ENCODE measurements at regions not wholly inside any gene's neighbourhood (a gene's known extent, or its start where the extent isn't known, plus 50 kb on each side); places are given as distances from the start of the nearest gene placed in this dataset.

DNA sequence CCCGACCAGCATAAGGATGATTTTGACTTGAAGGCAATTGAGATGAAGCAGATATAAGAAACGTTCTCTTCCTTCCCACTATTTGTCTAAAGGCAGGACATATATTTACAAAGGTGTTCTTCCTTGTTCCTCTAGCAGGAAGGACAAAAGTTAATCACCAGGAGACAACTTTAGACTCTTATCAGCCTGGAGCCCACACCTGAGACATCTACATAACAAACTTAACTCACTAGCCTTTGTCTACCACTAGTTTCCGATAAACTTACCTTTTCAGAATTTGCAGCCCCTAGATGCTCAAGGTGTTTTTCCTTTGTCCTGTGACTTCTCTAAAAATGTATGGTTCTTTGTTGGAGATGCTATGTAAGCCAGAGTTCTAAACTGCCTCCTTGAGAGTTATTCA is 1047.8 kb upstream of the NXPH2 start:
- DNase-seq (ENCODE audit: low read depth): no peak

DNA sequence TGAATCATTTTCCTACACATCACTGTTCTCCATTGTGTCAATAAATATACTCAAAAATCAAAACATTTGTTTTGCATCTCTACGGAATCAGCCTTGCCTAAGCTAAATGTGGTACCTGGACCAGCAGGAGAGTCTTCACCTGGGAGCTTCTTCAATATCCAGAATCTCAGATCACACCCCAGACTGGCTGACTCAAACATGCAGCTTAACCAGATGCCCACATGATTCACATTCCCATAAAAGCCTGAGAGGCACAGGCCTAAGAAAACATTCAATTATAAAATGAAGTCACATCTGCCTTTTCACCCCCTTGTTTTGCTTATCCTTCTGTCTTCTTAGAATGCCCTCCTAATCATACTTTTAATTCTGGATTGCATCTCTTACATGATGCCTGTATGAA is 1045.5 kb upstream of the NXPH2 start:
- no peak for DNase-seq (ENCODE audit: low read depth)

DNA sequence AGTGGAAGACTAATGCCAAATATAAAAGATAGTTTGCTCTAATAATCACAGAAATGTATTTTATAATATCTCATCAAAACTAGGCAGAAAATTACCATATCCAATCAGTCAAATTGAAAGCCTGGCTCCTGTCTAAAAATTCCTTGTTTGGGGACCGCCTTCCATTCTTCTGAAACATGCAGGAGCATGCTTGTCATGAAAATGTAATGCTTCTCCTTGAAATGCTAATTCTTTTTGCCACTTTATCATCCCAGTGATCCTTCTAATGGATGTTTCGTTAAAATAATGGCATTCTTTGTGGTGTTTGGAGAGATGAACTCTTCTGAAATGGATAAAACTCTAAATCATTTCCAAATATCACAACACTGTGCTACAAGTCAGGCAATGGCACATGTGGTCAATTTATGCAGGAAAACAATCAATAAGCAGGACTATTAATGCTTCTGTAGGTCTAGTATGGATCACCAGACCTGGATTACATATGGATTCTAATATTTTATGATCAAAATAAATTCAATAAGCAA is 1039.1 kb upstream of the NXPH2 start:
- no peak for DNase-seq (ENCODE audit: low read depth)

DNA sequence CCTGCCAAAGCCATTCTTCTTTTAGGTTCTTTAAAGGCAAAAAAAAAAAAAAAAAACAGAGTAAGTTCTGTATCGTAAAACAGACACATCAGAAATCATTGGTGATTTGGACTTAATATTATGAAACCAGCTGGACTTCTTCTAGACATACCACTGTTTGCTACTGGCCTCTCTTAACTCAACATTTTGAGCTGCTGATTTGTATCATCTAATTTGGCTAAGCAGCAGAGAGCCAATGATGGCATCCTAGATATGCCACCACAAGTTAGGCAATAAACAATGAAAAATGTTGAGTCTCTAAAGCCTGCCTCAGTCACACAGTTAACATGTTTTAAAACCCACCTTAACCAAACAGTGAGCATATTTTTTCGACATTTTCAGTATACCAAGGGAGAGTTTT is 1034.3 kb upstream of the NXPH2 start:
- no peak for DNase-seq (ENCODE audit: low read depth)

DNA sequence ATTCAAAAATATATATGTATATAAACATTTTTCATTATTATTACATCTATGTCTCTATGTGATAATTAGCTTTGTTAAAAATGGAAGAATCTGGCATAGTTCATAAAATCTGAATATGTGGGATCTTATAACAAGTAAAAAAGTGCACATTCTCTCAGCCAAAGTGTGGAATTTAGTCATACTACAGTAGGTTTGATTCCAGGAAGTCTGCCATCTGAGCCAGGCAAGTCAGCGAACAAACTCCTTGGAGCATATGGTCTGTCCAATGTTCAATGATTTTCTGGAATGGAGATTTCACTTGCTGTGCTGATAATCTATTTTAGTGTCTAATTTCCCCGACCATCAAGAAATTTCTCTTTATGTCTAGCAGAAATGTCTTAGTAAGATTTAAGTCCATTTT is 1033.2 kb upstream of the NXPH2 start:
- DNase-seq (ENCODE audit: low read depth): no peak

DNA sequence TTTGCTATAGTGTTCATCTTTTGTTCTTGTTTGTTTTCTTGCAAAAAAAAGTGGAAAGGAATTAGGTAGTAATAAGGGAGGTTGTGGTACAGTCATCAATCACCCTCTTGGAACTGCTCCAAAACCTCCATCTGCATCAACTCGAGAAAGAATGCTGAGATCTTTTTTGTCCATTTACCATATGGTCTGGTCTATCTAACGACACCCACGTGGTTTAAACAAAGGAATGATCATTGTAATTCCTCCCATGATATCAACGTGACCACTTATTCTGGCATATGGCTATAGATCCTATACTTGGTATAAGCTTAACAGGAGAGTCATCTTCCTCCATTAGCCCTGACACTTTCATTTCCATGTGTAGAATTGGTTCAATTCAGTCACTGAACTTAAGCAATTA is 1025.3 kb upstream of the NXPH2 start:
- DNase-seq (ENCODE audit: low read depth): no peak

DNA sequence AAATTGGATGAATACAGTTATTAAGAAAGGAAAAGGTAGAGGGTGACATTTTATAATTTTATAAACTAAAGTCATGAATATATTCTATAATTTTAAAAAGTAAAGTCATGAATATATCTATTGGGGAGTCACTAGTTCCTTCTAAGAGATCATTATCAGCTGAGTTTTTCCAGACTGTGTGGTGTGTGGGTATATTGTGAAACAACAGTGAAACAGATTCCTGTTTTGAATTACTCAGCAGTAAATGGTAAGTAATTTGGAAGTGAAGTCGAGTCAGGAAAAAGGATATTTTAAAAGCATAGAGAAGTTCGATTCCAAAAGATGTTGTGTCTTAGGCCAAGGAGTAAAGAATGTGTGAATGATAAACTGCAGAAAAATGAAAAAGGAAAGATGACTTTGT is 1018.2 kb upstream of the NXPH2 start:
- DNase-seq (ENCODE audit: low read depth): no peak

DNA sequence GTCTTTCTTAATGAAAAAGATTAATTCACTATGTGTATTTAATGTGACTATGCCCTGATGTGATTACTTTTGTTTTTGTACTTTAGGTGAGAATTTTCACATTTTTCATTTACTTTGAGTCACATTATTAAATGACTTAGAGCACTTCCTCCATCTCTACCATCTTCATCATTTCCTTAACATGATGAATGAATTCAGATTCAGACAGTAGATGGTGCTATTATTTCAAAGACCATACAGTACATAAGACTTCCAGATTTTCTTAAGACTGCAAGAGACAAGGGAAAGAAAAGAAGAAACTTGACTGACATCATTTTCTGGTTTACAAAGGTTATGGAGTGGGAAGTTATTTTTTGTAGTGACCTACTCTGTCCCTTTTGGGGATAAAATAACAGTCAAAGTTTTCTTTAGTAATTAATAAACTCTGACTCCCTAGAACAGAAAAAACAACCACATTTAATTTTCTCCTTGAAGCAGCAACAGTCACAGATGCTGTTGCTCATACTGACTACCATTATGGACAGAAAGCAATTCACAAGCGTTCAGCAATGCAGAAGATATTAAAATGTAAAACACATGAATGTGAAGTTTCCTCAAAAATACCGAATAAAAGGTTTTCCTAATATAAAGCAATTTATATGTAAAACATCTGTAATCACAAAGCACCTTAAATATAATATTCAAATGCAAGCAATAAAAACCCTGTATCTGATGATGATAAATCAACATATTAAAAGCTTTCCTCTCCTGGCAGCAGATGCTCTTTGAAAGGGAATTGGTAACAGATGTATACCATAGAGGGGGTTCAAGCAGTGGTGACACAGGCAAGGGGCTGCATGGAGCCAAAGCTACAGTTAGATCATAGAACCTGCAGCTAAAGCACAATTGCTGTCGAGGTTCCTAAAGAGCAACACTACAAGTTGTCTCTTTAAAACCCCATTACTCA is 1010.9 kb upstream of the NXPH2 start:
- DNase-seq (ENCODE audit: low read depth): no peak

DNA sequence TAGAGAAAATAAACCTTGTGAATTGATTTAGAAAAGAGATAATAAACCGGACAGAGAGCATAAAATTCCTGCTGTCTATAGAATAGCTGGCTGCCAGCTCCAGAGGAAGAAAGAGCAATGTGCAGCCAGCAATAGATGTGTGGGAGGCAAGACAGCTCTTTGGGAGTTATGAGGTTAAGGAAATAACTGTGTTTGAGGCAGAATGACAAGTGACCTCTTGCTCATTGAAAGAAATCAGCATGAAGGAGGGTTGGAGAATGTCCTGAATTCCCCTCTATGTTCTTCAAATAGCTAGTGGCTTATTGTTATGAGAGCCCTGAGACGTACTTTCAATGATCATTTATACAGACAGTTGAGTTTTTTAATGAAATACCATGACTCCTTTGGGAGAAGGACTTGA is 1009.9 kb upstream of the NXPH2 start:
- DNase-seq (ENCODE audit: low read depth): no peak

DNA sequence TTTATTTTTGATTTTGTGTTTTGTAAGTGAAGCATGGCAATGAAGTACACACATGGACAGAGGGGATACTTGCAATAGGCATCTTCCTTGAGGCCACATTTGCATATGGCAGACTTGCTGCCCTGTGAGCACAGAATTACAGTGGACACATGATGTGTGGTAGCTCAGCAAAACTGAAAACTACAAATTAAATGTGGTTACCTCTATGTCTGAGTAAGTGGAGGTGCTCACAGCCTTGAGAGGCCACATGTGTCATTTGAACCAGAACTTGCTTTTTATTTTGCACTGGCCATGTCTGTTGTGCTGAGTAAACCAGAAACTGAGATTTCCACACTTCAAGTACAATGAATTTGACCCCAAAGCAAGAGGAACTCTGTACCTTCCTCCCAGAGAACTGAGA is 998.5 kb upstream of the NXPH2 start:
- no peak for DNase-seq (ENCODE audit: low read depth)

DNA sequence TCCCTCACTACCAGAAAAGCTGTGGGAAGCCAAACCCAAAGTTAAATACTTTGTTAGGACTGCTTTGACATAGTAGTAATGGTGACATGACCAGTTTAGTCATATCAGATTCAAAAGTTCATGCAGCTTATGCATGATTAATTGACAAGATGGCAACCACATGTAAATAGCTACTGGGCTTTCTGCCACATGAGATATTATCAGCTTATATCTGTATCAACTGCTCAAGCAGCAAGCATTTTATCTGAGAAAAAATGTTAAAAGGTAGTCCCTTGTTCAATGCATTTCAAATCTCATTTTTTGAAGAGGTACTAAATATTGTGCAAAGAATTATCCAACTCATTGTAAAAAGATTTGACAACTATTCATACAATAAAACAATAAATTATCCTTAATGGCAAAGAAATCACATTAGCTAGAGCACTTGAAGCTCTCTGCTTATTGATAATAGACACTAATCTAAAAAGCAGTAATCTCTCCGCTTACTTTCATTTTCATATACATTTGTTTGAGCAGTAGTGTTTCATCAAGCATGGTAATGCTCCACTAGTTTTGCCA is 993.6 kb upstream of the NXPH2 start:
- no peak for DNase-seq (ENCODE audit: low read depth)

DNA sequence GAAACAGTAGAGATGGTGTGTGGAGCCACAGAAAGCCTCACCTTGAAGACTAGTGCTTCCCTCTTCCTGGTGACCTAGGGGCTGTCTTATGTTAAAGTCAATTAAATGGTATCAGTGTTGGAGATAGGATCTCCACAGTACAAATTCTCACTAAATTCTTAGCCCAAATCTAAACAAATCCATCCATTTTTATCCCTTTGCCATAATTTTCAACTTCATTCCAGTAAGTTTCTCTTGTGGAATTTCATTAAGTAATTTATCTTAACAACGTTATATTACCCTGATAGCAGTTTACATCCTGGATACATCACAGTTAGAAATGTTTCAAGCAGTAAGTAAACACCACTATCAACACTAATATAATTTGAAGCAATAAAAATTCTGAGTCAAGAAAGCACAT is 989.4 kb upstream of the NXPH2 start:
- DNase-seq (ENCODE audit: low read depth): no peak

DNA sequence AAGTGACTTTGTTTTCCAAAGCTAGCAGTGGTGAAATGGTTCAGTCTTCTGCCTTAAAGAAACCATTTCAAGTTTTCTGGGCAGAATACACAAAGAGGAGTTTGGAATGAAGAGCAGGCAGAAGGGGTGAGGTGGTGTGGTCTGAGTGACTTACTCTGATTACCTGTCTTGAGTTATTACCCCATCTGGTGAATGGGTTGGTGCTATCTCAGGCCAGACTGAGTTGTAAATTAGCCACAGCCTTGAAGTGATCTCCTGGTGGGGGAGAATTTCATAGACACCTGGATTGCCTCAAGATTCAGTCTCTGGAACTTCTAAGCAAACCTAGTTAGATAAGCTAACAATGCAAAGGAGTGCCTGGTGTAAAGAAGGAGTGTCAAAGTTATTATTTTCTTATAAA is 983.5 kb upstream of the NXPH2 start:
- DNase-seq (ENCODE audit: low read depth): no peak

DNA sequence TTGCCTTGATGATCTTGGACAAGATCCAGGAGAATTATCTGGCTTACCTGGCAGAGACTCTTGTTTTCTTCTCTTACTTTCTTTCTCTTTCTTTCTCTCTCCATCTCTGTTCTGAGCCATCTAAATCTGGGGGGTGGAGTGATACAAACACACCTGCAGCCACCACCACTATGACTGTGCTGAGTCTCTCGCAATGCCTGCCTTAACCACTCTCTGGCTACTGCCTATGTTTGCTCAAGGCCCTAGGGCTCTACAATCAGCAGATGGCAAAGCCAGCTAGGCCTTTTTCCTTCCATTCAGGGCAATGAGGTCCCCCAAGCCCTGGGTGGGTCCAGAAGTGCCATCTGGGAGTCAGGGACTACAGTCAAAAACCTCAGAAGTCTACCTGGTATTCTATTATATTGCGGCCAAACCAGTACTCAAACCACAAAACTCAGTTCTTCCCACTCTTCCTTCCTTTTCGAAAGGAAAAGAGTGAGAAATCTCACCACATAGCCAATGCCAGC is 978.9 kb upstream of the NXPH2 start:
- DNase-seq (ENCODE audit: low read depth): no peak

DNA sequence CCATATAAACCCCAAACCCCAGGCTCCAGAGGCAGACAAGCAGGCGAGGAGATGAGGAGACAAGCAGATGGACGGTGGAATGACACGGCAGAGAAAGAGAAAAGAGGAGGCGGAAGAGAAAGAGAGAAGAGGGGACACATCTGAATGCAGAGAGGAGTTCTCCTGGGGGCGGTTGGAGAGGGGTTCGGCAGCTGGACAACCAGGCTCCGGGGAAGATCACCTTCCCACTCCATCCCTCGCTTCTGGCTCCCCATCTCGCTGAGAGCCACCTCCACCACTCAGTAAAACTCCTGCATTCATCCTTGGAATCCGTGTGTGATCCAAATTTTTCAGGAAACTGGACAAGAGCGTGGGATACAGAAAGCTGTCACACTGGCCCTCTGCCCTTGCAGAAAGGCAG is 966.7 kb upstream of the NXPH2 start:
- no peak for DNase-seq (ENCODE audit: low read depth)

DNA sequence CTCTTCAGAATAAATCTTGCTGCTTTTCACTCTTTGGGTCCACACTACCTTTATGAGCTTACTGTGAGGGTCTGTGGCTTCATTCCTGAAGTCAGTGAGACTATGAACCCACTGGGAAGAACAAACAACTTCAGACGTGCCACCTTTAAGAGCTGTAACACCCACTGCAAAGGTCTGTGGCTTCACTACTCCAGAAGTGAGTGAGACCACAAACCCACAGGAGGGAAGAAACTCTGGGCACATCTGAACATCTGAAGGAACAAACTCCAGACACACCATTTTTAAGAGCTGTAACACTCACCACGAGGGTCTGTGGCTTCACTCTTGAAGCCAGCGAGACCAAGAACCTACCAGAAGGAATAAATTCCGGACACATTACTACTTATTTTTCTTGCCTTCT is 964.1 kb upstream of the NXPH2 start:
- DNase-seq (ENCODE audit: low read depth): no peak

DNA sequence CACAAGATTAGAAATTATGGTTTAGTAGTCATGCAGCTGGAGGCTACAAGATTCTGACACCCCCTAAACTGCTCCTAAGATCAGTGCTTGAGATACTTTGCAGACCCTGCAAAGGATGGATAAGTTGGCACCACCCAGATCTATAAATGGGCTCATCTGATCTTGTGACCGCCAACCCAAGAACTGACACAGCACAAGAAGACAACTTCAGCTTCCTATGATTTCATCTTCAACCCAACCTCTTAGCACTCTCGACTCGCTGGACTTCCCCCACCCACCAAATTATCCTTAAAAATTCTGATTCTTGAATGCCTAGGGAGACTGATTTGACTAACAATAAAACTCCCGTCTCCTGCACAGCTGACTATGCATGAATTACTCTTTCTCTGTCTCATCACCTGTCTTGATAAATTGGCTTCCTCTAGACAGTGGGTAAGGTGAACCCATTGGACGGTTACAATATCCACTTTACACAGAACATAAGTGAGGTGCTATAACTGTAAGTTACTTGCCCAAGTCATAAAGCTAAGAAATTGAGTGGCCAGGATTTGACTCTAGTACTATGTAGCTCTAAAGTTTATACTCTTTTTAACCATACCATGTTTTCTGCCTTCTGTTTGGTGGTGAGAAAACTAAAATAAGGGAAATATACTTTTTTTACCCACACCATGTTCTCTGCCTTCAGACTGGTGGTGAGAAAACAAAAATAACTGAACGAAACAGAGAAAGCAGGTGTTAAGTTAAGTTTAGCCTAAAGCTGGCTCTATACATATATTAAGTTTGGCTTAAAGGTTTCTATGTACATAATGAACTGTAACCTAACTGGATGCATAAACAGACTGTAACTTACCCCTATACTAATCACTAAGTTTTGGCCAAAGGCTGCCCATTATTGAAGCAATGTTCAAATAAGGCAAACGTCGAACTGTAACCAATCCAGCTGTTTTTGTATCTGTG is 962.3 kb upstream of the NXPH2 start:
- DNase-seq (ENCODE audit: low read depth): no peak

DNA sequence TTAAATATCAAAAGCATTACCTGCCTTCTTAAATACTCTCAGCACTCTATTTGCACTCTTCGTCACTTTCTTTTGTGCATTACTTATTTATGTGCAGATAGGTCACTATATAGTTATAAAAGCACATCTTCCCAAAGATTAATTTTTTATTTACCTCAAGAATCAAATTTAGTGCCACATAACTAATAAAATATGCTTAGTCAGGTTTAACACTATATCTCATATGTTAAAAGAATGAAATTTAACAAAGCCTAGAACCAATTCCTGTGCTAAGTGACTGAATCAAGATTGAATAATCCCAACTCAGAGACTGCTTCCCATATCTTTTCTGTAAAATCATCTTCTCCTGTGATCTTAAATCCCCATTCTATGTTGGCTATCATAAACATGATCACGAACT is 957.5 kb upstream of the NXPH2 start:
- DNase-seq (ENCODE audit: low read depth): no peak

DNA sequence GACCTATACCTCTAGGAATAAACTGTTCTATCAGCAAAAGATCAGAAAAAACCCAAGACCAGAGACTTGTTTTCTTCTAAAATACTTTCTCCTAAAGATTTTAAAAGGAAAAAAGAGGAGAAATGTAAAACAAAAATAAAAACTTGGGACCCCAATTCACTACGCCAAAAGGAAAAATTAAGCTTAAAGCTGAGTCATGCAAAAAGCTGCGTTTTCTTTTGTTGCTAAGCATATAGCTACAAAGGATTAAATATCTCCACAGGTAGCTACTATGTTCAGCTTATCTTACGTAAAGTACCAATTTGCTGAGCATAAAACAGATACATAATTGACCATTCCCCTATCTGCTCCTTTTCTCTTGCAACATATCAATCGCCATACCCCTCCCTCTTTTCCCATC is 950.0 kb upstream of the NXPH2 start:
- DNase-seq (ENCODE audit: low read depth): no peak

DNA sequence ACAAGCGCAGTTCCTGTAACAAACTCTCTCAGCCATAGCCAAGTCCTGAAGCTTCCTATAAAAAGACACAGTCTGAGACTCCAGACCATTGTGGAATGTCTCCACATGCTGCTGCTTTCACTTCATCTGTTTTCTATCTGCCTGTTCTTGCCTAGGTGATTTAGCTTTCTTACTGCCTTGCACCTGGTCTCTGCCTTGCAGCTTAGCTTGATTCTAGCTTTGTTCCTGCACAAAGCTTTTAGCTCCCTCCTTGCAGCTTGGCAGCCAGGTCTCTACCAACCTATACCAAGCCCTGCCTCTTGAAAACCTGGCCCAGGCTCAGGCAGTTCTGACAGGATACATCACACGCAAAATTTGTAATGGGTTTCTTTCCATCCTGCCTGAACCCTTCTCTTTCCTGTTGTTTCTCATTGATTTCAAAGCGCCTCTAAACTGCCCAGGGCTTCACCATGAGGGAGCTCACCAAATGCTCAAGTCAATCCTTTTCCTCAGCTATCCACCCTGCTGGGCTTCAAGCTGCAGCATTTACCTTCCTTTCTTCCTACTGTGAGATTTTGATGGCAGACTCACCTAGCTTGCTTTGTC is 941.3 kb upstream of the NXPH2 start:
- DNase-seq (ENCODE audit: low read depth): no peak

DNA sequence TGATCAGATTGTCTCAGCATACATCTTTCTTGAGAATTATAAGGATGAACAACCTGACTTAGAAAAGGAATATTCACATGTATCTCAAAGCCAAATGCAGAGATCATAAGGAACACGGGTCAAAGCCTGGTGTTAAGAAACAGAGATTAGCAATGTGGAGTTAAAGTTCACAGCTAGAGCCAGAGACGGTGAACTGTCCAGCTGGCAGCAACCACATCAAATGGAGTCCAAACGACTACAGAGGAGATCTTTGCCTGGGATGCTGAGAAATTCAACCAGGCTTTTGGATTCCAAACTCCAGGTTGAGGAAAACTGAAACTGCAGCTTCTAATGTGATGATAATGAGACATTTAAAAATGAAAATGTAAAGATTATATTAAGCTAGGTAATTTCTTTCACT is 939.9 kb upstream of the NXPH2 start:
- no peak for DNase-seq (ENCODE audit: low read depth)

DNA sequence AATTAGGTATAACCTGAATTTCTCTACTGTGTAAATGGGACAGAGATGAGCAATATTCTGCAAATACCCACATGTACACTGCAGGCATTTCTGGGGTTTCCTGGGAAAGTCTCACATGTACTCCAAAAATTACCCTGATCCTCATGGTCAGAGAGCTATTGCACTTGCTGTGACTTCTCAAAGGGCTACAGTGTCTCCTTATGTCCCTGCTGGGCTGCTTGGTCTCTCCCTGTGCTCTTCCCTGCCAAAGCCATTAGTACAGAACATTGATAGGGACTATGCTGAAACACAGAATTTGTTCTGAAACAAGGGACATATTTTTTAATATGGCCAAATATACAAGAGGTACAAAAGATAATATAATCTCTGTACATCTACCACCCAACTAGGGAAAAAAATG is 924.4 kb upstream of the NXPH2 start:
- DNase-seq (ENCODE audit: low read depth): no peak

All from non-pigmented ciliary epithelial cell (primary cell).